Gastroesophageal sphincter (tissue), 3 donors: ENCODE measurements at regions not wholly inside any gene's neighbourhood (a gene's known extent, or its start where the extent isn't known, plus 50 kb on each side); places are given as distances from the start of the nearest gene placed in this dataset.

Source experiments
- POLR2A ChIP-seq, 2 donors: fragments of 450-650 bp; IDR thresholded peaks; one replicate each; pipeline ENCODE4 v1.6.1; 2017; ENCODE audit warnings: antibody characterized with exemption in 2 of 2, mild to moderate bottlenecking in 2 of 2, moderate library complexity in 1 of 2
- POLR2AphosphoS5 ChIP-seq: sonication (generic); formaldehyde crosslinking; IDR thresholded peaks from one replicate; pipeline ENCODE4 v1.6.1; 2017; ENCODE audit warnings: antibody characterized with exemption
- TF ChIP-seq, protein P1 (sequence below), 4 experiments: fragments of 200-600 bp in 2 of 4; fragments of 450-650 bp in 2 of 4; sonication (generic) in 1 of 4; IDR thresholded peaks; one replicate each; pipeline ENCODE4 v1.5.1; 2017 to 2019; ENCODE audit warnings: antibody characterized with exemption in 4 of 4, mild to moderate bottlenecking in 2 of 4, moderate library complexity in 2 of 4

DNA sequence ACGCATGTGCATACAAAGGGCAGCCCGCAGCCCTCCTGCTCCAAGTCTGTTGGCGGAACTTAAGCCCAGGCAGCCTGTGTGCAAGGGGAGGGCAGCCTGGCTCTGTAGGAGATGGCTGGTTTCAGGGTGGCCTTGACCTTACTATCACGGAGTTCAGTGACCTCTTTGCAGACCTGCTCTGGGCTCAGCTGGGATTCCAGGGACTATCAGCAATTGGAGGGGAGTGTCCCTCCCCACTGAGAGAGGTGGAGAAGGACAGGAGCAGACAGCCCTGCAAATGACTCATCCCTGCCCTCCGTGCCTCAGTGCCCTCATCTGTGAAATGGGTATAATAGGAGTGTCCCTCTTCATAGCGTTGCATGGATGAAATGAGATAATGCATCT is 66.2 kb upstream of the DLK1 start:
- TF ChIP-seq, protein P1, sequence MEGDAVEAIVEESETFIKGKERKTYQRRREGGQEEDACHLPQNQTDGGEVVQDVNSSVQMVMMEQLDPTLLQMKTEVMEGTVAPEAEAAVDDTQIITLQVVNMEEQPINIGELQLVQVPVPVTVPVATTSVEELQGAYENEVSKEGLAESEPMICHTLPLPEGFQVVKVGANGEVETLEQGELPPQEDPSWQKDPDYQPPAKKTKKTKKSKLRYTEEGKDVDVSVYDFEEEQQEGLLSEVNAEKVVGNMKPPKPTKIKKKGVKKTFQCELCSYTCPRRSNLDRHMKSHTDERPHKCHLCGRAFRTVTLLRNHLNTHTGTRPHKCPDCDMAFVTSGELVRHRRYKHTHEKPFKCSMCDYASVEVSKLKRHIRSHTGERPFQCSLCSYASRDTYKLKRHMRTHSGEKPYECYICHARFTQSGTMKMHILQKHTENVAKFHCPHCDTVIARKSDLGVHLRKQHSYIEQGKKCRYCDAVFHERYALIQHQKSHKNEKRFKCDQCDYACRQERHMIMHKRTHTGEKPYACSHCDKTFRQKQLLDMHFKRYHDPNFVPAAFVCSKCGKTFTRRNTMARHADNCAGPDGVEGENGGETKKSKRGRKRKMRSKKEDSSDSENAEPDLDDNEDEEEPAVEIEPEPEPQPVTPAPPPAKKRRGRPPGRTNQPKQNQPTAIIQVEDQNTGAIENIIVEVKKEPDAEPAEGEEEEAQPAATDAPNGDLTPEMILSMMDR (IDR thresholded peaks at IDR 0.05), result no peak
- TF ChIP-seq POLR2A (IDR thresholded peaks at IDR 0.05) (no peak), POLR2AphosphoS5 (no peak)
